Hematopoietic multipotent progenitor cell treated with erythropoietin and hydrocortisone succinate and interleukin-3 and kit ligand, for 17 days (in vitro differentiated cells): ENCODE measurements at regions not wholly inside any gene's neighbourhood (a gene's known extent, or its start where the extent isn't known, plus 50 kb on each side); places are given as distances from the start of the nearest gene placed in this dataset.

Experiments
- DNase-seq: peaks from one replicate; pipeline ENCODE4 v3.0.0-alpha.2; 2015; ENCODE audit warnings: low spot score

DNA sequence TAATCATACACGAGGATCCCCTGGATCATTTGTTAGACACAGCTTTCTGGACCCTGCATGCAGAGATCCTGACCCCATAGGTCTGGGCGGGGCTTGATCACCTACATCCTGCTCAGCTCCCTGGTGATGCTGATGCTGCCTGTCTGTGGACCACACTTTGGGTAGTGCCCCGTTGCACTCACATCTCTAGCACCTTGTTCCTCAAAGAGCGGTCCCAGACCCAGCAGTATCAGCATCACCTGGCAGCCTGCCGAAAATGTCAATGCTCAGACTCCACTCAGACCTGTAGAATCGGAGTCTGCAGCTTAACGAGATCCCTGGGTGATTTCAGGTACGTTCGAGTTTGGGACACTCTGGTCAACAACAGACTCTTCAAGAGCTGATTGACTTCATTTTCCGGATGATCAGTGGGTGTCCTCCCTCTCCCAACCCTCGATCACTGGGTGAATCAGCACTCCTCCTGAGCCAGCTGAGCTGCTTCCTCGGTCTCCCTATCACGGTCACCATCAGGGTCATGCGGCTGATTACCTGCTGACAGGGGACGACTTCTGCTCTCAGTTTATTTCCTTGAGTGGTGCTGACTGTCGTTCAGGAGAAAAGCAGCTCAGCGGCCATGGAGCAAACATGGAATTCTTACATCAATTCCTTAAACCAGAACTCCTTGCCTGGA is 150.6 kb upstream of the RAB12 start:
- DNase-seq: no peak

DNA sequence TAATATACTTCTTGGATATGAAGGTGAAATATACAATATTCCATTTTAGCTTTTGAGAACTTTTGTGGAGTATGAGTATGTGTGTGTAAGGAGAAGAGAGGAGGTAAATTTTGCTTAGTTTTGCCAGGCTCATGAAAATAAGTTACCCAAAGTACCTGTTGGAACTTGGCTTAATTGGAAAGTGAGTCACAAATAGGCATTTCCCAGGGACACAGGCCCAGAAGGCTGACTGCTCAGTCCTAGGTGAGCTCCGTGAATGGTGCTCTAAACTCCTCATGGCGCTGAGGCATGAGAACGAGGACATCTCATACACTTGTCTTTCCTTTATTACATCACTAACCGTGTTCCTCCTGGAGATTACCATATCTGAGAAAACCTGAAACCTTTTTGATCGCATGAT is 148.5 kb upstream of the RAB12 start:
- DNase-seq: no peak

DNA sequence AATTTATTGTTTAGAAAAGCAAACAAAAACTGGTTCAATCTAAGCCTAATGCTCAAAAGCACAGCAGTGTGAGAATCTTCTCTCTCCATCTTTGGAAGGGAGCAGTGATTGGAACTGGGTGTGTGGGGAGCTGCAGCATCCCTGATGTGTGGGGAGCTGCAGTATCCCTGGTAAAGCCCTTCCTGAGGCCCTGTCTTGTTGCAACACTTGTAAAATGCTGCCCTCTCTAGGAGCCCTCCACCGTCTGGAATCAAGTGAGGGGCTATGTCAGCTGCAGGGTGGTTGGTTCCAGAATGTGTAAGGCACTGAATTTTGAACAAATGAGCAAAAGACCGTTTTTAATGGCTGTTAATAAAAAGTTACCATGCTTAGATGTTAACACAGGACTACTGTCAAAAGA is 147.7 kb upstream of the RAB12 start:
- DNase-seq: no peak

DNA sequence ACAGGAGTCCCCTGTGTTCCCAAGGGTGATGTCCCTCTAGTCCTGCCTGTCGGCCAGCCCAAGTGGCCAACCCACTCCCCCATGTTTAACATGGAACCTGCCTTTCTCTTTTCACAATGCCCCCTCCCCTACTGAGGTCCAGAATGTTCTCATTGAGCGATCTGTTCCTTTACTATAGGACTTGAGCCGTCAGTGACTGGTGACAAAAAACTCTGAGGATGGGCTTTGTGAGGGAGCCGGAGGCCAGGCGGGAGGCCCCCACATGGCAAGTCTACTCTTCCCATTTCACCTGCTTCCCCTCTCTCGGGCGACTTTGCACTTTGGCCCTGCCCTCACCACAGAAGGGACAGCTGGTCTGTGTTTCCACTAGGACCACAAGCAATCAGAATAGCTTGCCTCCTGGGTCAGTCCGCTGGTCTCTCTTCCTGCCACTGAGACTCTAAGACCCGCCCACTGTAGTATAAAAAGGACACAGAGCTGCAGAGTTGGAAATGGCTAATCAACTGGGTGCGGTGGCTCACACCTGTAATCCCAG is 146.5 kb upstream of the RAB12 start:
- DNase-seq: no peak

DNA sequence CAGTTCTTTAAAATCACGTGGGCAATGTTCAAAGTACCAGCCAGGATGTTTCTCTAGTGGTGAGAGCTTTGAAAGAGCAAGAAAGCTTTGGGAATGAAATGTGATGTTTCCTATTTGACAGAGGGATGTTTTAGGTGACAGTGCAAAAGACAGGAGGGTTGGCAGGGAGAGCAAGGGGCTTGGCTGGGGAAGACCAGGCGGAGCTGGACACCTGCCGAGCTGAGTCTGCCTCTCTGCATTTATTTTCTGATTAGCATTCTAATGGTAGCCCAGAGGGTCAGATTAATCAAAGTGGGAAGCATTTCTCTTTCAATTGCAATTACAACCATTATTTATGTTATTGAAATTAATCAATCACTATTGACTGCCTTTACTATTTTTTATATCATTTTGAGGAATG is 145.4 kb upstream of the RAB12 start:
- DNase-seq: no peak

DNA sequence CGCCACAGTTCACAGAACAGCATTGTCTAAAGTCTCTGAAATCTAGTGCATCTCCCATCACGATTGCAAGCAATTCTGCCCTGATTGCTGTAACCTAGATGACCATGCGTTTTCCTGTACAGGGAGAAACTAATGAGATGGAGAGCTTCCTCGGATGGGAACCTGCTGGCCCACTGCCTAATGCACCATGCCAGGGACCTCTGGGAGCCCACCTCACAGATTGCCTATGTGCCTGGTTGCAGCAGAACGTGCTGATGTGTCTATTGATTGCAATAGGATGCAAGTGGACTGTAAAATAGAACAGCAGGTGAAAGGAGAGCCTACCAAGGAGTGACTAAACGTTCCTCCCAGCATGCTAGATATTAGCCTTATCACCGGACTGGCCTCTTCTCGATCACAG is 141.0 kb upstream of the RAB12 start:
- DNase-seq: no peak

DNA sequence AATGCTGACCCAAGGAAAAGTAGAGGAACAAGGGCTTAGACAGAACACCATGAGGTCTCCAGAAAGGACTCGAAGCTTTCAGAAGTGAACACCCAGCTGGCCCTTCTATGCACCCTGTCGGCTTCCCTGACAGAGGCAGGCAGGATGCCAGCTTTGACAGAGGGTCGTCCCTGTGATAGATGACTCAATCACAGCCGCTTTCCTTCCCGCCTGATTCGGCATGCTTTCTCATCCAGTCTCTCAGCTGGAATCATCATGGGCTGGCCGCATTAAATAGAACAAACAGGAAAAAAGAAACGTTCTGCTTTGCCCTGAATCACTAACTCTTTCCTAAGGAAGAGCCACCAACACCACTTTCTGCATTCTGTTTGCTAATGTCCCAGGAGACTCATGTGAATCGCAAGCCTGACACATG is 140.3 kb upstream of the RAB12 start:
- DNase-seq: no peak

DNA sequence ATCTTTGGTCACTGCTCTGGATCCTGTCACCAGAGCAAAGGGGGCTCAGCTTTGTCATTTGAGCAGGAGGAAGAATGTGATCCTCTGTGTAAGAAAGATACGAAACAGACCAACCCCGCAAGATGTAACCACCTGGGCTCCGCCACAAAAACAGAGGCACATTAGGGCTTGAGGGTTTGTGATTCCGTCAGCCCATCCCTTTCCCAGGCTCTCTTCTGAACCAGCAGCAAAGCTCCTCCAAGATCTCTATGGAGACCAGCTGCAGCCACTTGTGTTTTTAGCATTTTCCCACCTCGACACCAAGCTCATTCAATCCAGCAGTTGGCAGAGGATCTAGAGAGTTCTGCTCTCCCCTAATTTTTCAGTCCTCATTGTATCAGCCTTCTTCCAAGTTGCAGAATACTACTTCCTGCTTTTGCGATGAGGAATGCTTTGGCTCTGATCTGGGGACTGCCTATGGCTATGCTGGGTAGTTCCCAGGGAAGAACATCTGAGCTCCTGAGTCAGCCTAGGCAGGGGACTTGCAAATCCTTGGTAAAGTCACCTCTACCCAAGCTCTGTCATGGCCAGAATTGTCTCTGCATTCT is 139.6 kb upstream of the RAB12 start:
- no peak for DNase-seq

DNA sequence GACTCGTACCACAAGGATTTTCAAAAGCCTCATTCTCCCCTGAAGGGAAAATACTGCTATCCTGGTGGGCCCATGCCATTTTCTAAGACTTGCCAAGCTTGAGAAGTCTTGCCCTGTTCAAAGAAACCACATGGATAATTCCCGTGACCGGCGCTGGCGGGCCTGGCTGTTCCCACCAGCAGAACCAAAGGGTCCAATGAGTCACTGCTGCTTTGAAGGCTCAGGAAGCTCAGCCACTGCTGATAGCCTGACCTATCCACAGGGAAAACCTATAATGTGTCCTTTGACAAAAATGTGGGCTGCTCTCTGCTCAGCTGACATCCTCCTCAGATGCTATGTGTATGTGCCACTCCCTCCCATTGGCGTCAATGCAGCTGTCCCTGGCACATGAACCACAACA is 137.9 kb upstream of the RAB12 start:
- no peak for DNase-seq

DNA sequence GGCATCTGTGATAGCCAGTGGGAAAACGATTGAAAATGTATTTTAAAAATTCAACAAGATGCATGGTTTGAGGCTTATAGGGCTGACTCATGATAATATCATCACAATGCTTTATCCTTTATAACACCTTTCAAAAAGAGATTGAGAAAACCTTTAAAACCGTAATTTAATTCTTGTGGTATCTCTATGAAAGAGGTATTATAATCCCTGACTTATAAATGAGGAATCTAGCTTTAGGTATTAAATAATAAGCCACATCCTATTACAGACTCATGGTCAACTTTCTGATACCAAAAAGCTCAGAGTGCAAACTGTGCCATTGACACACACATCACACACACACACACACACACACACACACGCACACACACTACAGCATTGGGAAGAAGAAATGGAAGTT is 134.6 kb upstream of the RAB12 start:
- DNase-seq: no peak

DNA sequence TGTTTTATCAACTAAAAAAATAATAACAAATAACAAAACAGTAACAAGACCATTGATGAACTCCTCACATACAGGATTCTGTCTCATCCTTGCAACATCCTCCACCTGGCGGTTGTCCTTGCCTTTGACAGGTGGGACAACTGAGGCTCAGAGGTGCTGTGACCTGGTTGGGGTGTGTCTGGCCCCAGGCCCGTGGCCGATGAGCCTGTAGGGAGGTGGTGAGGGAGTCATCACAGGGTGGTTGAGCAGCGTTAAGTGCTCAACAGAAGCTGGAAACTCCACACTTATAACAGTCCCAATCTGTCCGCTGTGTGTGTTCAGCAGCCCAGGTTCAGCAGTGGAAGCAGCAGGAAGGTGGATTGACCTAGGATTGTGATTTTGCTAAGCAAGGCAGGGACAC is 131.6 kb upstream of the RAB12 start:
- no peak for DNase-seq

DNA sequence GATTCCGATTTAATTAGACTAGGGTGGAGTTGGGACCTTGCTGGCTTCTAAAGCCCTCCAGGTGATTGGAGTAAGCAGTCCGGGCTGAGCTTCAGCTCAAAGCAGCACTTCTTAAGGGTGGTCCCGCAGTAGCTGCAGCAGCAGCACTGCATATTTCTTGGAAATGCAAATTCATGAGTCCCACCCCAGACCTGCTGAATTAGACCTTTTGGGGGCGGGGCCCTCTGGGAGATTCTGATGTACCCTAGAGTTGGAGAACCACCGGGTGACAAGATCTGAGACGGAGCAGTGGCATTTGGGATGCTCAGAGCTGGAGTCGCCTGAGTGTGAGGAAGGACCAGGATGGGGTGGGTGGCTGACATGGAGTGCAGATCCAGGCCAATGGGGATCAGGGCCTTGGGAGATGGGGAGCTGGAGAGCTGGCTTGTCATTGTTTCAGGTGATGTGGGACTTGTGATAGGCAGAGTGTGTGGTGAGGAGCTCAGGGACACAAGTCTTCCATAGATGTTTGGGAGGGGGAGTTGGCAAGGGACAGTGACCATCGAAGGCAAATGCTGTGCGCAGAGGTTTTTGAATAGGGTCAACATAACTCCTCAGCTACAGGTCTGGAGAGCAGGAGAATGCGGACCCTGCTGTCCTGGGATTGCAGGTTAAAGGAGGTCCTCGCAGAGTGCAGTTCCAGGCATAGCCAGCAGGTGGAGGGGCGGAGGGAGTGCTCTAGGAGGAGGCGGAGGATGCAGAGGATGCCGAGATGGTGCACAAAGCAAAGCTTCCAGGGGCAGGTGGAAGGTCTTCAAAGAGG is 130.9 kb upstream of the RAB12 start:
- peak; percentile 42 for DNase-seq

DNA sequence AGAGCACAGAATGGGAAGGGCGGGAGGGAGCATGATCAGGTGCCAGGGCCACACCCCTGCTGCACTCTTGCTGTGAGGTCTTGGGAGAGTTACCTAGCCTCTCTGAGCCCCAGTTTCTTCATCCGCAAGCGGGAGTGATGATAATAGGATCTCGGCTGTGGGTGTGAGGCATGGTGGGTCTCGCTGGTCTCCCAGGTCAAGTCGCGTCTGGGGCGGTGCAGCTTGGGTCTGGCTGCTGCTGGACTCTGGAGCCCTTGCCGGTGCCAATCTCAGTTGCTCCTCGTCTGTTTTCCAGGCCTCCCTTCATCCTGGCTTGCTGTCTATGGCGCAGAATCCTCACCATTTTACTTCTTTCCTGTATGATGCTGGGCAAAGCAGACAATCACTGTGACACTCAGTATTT is 130.3 kb upstream of the RAB12 start:
- DNase-seq: no peak

DNA sequence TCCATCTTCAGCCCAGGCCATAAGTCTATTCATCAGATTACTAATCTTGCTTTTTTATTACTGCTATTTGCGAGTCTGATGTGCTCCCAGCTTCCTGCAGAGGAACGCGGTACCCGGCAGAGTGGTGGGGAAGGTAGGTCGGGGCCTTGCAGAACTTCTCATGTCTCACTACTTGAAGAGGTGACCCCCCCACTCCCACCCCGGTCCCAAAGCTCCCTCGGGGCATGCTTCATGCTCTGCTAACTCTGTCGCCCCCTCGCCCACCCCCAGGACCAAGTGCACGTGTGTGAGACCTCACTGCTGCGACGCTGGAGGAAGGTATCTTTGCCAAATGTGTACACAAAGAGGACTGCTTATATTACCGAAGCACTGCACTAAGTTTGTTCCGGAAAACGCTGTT is 129.4 kb upstream of the RAB12 start:
- DNase-seq: no peak

DNA sequence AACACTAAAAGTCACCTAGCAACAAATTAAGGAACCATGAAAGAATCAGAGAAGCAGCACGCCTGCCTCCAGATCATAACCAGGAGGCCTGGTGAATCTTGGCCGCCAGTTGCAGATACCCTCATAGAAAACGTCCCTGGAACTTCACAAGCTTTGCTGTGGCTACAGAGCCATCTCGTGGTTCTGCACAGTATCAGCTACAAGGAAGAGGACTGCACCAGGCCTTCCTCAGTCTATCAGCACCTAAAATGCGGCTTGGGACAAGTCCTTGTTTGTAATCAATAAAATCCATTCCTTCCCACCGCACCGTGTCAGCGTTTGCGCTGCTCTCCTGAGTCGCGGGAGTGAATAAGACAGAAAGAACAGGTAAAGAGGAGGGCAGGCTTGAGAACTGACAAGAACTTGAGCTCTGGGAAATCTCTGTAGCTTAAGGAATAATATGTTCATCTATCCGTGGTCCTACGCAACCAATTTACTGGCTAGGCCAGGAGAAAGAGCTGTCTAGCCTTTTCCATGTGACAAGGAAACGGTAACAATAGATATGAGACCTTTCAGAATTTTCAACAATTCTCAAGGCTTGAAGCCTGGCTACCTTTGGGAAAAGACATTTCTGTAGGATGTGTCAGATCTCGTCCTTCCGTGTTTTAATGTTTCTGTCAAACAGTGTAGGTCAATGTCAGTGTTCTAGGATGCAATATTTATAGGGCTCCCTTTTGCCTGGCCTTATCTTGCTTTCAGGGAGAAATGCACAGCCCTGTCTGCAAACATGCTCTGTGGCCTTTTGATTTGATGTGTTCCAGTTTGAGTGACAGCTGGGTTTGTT is 128.5 kb upstream of the RAB12 start:
- no peak for DNase-seq

DNA sequence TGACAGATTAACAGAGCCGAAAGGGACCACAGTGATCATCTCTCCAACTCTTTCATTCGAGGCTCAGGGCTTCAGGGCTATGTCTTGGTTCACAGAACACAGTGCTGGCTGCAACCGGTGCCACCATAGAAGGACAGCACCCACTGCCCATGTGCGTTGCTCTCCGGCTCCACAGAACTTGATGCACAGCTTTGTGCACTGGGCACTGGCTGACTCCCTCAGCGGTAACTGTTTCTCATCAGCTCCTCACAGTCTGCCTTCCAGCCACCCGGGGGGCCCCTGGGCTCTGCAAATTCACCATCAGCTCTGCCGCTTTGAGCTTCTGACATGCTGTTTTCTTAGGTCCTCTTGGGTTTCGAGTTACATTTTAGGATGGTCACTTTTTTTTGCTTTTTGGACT is 124.3 kb upstream of the RAB12 start:
- DNase-seq: no peak

DNA sequence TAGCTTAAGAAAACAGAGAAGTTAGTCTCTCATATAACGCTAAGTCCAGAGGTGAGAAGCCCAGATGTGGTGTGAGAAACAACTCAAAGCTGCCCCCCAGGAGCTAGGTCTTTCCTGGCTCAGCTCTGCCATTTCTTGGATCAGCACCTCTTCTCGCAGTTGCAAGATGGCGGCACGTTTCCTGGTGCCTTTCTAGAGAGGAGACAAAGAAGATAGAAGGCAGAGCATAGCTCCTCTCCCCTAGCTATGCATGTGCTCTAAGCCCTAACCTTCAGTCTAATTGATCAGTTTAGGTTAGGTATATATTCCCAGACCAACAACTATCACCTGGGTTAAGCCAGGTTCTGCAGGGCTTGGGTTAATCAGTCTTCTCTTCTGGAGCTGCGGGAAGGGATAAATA is 119.5 kb upstream of the RAB12 start:
- no peak for DNase-seq

DNA sequence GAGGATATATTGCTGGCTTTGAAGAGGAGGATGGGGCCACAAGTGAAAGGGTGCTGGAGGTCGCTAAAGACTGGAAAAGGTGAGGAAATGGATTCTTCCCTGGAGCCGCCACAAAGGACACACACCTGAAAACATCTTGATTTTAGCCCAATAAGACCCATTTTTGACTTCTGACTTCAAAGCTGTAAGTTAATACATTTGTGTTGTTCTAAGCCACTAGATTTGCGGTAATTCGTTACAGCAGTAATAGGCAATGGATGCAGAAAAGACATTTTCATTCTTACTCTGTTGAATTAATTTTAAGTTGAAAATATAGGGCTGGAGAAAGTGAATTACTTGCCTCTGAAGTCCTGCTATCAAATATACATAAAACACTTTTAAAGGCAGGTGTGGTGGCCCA is 117.7 kb upstream of the RAB12 start:
- no peak for DNase-seq

DNA sequence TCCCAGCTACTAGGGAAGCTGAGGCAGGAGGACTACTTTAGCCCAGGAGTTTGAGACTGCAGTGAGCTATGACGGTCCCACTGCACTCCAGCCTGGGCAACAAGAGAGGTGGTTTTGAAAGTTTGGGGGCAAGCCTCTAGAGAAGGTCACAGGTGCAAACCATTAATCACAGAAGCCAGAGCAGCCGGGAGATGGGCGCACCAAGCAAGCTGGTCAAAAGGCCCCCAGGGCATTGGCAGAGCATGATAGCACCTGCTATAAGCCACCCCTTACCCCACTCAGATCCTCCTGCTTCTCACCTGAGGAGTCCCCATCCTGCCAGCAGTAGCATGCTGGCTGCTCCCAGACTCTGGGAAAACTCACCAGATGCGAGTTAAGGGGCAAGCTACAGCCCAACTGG is 116.1 kb upstream of the RAB12 start:
- no peak for DNase-seq

DNA sequence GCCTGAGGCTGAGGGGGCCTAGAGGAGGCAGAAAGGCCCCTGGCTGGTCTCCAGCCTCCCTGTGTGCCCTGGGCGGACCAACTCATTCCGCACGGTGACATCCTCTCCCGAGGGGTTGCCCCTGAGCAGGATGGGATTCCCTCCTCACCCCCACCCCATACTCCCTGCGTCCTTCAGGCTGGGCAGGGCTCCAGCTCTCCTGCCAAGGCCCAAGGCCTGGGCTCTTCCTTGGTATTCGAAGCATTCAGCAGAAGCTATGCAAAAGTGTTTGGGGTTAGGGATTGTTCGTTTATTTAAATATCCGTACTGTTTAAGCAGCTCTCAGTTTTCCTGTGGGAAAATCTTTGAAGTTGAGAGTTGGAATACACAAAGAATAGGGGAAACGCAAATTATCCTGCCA is 113.1 kb upstream of the RAB12 start:
- DNase-seq: no peak

DNA sequence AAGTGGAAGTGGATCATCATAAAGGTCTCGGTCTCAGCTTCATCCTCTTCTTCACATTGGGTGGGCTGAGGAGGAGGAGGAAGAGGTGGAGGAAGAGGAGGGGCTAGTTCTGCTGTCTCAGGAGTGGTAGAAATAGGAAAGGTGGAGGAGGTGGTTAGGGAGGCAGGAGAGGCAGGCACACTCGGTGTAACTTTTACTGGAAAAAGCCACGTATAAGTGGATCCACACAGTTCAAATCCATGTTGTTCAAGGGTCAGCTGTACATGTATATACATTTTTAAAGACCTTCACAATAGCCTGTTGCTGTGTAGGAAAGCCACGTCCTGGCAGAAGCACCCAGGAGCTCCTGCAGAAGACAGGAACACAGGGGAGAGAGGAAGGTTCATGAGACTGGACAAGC is 110.3 kb upstream of the RAB12 start:
- no peak for DNase-seq
